ENCODE measurements at regions not wholly inside any gene's neighbourhood (a gene's known extent, or its start where the extent isn't known, plus 50 kb on each side); places are given as distances from the start of the nearest gene placed in this dataset.

GRCh38 chr2:200013906-200014305 is 58.5 kb downstream of the MAIP1 start:
- no peaks in the 10 kb centered on the region for H3K36me3 ChIP-seq (ENCODE audit: control insufficient read depth, insufficient read depth, low read length)
- POLR2A ChIA-PET: no interaction called here
- ATAC-seq (no peak), DNase-seq (ENCODE audit: low read depth, low spot score) (no peak)
- intact Hi-C loops (cut with micrococcal nuclease; ENCODE audit: unreplicated experiment): no loop called here
- CTCF ChIA-PET: no interaction called here
- no TSS peak for BruUV-seq (replicated peaks)
- TF ChIP-seq, protein P1, sequence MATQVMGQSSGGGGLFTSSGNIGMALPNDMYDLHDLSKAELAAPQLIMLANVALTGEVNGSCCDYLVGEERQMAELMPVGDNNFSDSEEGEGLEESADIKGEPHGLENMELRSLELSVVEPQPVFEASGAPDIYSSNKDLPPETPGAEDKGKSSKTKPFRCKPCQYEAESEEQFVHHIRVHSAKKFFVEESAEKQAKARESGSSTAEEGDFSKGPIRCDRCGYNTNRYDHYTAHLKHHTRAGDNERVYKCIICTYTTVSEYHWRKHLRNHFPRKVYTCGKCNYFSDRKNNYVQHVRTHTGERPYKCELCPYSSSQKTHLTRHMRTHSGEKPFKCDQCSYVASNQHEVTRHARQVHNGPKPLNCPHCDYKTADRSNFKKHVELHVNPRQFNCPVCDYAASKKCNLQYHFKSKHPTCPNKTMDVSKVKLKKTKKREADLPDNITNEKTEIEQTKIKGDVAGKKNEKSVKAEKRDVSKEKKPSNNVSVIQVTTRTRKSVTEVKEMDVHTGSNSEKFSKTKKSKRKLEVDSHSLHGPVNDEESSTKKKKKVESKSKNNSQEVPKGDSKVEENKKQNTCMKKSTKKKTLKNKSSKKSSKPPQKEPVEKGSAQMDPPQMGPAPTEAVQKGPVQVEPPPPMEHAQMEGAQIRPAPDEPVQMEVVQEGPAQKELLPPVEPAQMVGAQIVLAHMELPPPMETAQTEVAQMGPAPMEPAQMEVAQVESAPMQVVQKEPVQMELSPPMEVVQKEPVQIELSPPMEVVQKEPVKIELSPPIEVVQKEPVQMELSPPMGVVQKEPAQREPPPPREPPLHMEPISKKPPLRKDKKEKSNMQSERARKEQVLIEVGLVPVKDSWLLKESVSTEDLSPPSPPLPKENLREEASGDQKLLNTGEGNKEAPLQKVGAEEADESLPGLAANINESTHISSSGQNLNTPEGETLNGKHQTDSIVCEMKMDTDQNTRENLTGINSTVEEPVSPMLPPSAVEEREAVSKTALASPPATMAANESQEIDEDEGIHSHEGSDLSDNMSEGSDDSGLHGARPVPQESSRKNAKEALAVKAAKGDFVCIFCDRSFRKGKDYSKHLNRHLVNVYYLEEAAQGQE (IDR thresholded peaks at IDR 0.05; ENCODE audit: insufficient read depth in 1 of 2, low read depth in 2 of 2, low read length in 1 of 2): no peak
- no peak for TF ChIP-seq POLR2AphosphoS5 (IDR thresholded peaks at IDR 0.05; ENCODE audit: low read depth, low read length)
- TF ChIP-seq SIN3A (IDR thresholded peaks at IDR 0.05; ENCODE audit: borderline replicate concordance, insufficient read depth, low read depth, low read length): no peak
- TF ChIP-seq CTCF (IDR thresholded peaks at IDR 0.05): no peak
- TF ChIP-seq TCF7L2 (IDR thresholded peaks at IDR 0.05; ENCODE audit: low read depth, low read length): no peak
- H3K9me3 ChIP-seq (ENCODE audit: control insufficient read depth, insufficient read depth, low read depth, low read length): peaks cover 5% of the 10 kb centered on the region; the same call in 1 of the 2 replicates
- no peak overlapping the region for H3K4me3 ChIP-seq (ENCODE audit: low read depth in 2 of 2, low read length in 2 of 2)
- in situ Hi-C loops (cut with HindIII; ENCODE audit: low pct_unique_long_range_greater_than_20kb, low sequenced_read_pairs): no loop called here
- H3K27ac ChIP-seq (ENCODE audit: low read length): no peak overlapping the region
- H3K27me3 ChIP-seq (ENCODE audit: control insufficient read depth, insufficient read depth, low read length): no peaks in the 10 kb centered on the region
- H3K4me1 ChIP-seq (ENCODE audit: control insufficient read depth, insufficient read depth, low read length): no peaks in the 10 kb centered on the region

- ChIA-PET CTCF (no interaction called here), POLR2A (interaction anchor here (0.7 kb wide), 1 partner anchor 10 kb away, joined by 3 read pairs; no protein-coding TSS in a partner anchor)
- no TSS peak for BruUV-seq (replicated peaks)
- H3K27ac ChIP-seq (ENCODE audit: low read length): no peak overlapping the region
- no peaks in the 10 kb centered on the region for H3K4me1 ChIP-seq (ENCODE audit: control insufficient read depth, insufficient read depth, low read length)
- TF ChIP-seq SIN3A (IDR thresholded peaks at IDR 0.05; ENCODE audit: borderline replicate concordance, insufficient read depth, low read depth, low read length) (no peak), TCF7L2 (IDR thresholded peaks at IDR 0.05; ENCODE audit: low read depth, low read length) (no peak), POLR2AphosphoS5 (IDR thresholded peaks at IDR 0.05; ENCODE audit: low read depth, low read length) (no peak), CTCF (IDR thresholded peaks at IDR 0.05) (no peak)
- TF ChIP-seq, protein P1 (IDR thresholded peaks at IDR 0.05; ENCODE audit: insufficient read depth in 1 of 2, low read depth in 2 of 2, low read length in 1 of 2): no peak
- H3K27me3 ChIP-seq (ENCODE audit: control insufficient read depth, insufficient read depth, low read length): no peaks in the 10 kb centered on the region
- H3K9me3 ChIP-seq (ENCODE audit: control insufficient read depth, insufficient read depth, low read depth, low read length): no peaks in the 10 kb centered on the region
- H3K36me3 ChIP-seq (ENCODE audit: control insufficient read depth, insufficient read depth, low read length): no peaks in the 10 kb centered on the region
- intact Hi-C loops (cut with micrococcal nuclease; ENCODE audit: unreplicated experiment): no loop called here
- no peak overlapping the region for H3K4me3 ChIP-seq (ENCODE audit: low read depth in 2 of 2, low read length in 2 of 2)
- no peak for DNase-seq (ENCODE audit: low read depth, low spot score)
- in situ Hi-C loops (cut with HindIII; ENCODE audit: low pct_unique_long_range_greater_than_20kb, low sequenced_read_pairs): no loop called here
- no peak for ATAC-seq
Measured at GRCh38 chr2:200021449-200022114, 66.2 kb downstream of the MAIP1 start.
